Right atrium auricular region (tissue), 2 donors: ENCODE measurements at regions not wholly inside any gene's neighbourhood (a gene's known extent, or its start where the extent isn't known, plus 50 kb on each side); places are given as distances from the start of the nearest gene placed in this dataset.
"Not testable (repeated sequence)": the region's sequence is repeated elsewhere in the genome, so short reads cannot be mapped to it uniquely, and the experiment has no call there.

Source experiments
- DNase-seq: peaks from one replicate; pipeline ENCODE4 v3.0.0-alpha.2; 2019; ENCODE audit warnings: low spot score
- H3K27ac ChIP-seq, 2 donors: fragments of 200-600 bp; sonication (generic); 1 replicate in 1 of 2; 2 replicates in 1 of 2; pipeline ENCODE4 v1.5.1; 2016 to 2019
- H3K27me3 ChIP-seq, 2 donors: fragments of 200-600 bp; sonication (generic); one replicate each; pipeline versions ENCODE4 v1.5.1 to v1.6.0; 2017 to 2019
- H3K36me3 ChIP-seq: fragments of 200-600 bp; sonication (generic); one replicate; pipeline ENCODE4 v1.5.1; 2016
- H3K4me1 ChIP-seq, 2 donors: fragments of 200-600 bp; sonication (generic); one replicate each; pipeline versions ENCODE4 v1.5.1 to v1.6.0; 2017 to 2019
- H3K4me3 ChIP-seq, 2 donors: fragments of 200-600 bp; sonication (generic); 1 replicate in 1 of 2; 2 replicates in 1 of 2; pipeline ENCODE4 v1.5.1; 2017 to 2019; ENCODE audit warnings: mild to moderate bottlenecking in 1 of 2, moderate library complexity in 1 of 2
- H3K9me3 ChIP-seq, 2 donors: fragments of 200-600 bp; sonication (generic); one replicate each; pipeline ENCODE4 v1.5.1; 2019
- CTCF ChIP-seq, 2 donors: fragments of 200-600 bp; sonication (generic); IDR thresholded peaks; one replicate each; pipeline ENCODE4 v1.5.1; 2019; ENCODE audit warnings: antibody characterized with exemption in 2 of 2

- TF ChIP-seq CTCF (IDR thresholded peaks at IDR 0.05): no peak
- H3K27ac ChIP-seq: no peak overlapping the region
Measured at GRCh38 chr21:15638856-15639549, 90.8 kb upstream of the USP25 start.

GRCh38 chr21:15640113-15640512 is 89.7 kb upstream of the USP25 start:
- H3K4me1 ChIP-seq, H3K9me3 ChIP-seq, H3K27me3 ChIP-seq, H3K27ac ChIP-seq, H3K36me3 ChIP-seq, DNase-seq, H3K4me3 ChIP-seq: not testable (repeated sequence)

More at GRCh38 chr21:15638856-15639549, 90.8 kb upstream of the USP25 start:
- Histone ChIP-seq H3K4me1 (no peaks in the 10 kb centered on the region), H3K27me3 (no peaks in the 10 kb centered on the region), H3K36me3 (no peaks in the 10 kb centered on the region), H3K4me3 (no peak overlapping the region), H3K9me3 (no peaks in the 10 kb centered on the region)
- DNase-seq: no peak

GRCh38 chr21:15644489-15644888 is 85.3 kb upstream of the USP25 start:
- Histone ChIP-seq H3K27ac (no peak overlapping the region), H3K4me1 (no peaks in the 10 kb centered on the region), H3K27me3 (no peaks in the 10 kb centered on the region), H3K36me3 (no peaks in the 10 kb centered on the region), H3K4me3 (no peak overlapping the region), H3K9me3 (no peaks in the 10 kb centered on the region)
- no peak for TF ChIP-seq CTCF (IDR thresholded peaks at IDR 0.05)
- no peak for DNase-seq

- no peak overlapping the region for H3K27ac ChIP-seq
- DNase-seq: no peak
- no peak for TF ChIP-seq CTCF (IDR thresholded peaks at IDR 0.05)
Measured at GRCh38 chr21:15645830-15646229, 84.0 kb upstream of the USP25 start.

GRCh38 chr21:15650735-15651134 is 79.0 kb upstream of the USP25 start:
- Histone ChIP-seq H3K9me3 (no peaks in the 10 kb centered on the region), H3K36me3 (no peaks in the 10 kb centered on the region), H3K4me1 (no peaks in the 10 kb centered on the region), H3K4me3 (no peak overlapping the region), H3K27me3 (no peaks in the 10 kb centered on the region), H3K27ac (no peak overlapping the region)
- DNase-seq: no peak
- no peak for TF ChIP-seq CTCF (IDR thresholded peaks at IDR 0.05)

More at GRCh38 chr21:15645830-15646229, 84.0 kb upstream of the USP25 start:
- Histone ChIP-seq H3K4me3 (no peak overlapping the region), H3K9me3 (no peaks in the 10 kb centered on the region), H3K27me3 (no peaks in the 10 kb centered on the region), H3K36me3 (no peaks in the 10 kb centered on the region), H3K4me1 (no peaks in the 10 kb centered on the region)

GRCh38 chr21:15651172-15651571 is 78.6 kb upstream of the USP25 start:
- Histone ChIP-seq H3K27ac (no peak overlapping the region), H3K27me3 (no peaks in the 10 kb centered on the region), H3K9me3 (no peaks in the 10 kb centered on the region), H3K4me1 (no peaks in the 10 kb centered on the region), H3K36me3 (no peaks in the 10 kb centered on the region), H3K4me3 (no peak overlapping the region)
- DNase-seq: no peak
- no peak for TF ChIP-seq CTCF (IDR thresholded peaks at IDR 0.05)
